ENCODE measurements at regions not wholly inside any gene's neighbourhood (a gene's known extent, or its start where the extent isn't known, plus 50 kb on each side); places are given as distances from the start of the nearest gene placed in this dataset.

GRCh38 chr3:124513610-124513997 is 216.6 kb upstream of the UMPS start:
- Histone ChIP-seq H3K4me3 (ENCODE audit: low read length) (no peak overlapping the region), H3K27me3 (ENCODE audit: insufficient read depth, low read length) (peaks cover 3% of the 10 kb centered on the region), H3K9me3 (ENCODE audit: low read depth, low read length) (no peaks in the 10 kb centered on the region), H3K4me1 (ENCODE audit: insufficient read depth, low read length) (no peaks in the 10 kb centered on the region)

- H3K9me3 ChIP-seq (ENCODE audit: low read depth, low read length): no peaks in the 10 kb centered on the region
- H3K4me3 ChIP-seq (ENCODE audit: low read length): no peak overlapping the region
- H3K27me3 ChIP-seq (ENCODE audit: insufficient read depth, low read length): peaks cover 3% of the 10 kb centered on the region
- H3K4me1 ChIP-seq (ENCODE audit: insufficient read depth, low read length): no peaks in the 10 kb centered on the region
Measured at GRCh38 chr3:124514683-124515082, 215.6 kb upstream of the UMPS start.

GRCh38 chr3:124516333-124516732 is 213.9 kb upstream of the UMPS start:
- H3K4me3 ChIP-seq (ENCODE audit: low read length): no peak overlapping the region
- H3K9me3 ChIP-seq (ENCODE audit: low read depth, low read length): no peaks in the 10 kb centered on the region
- H3K4me1 ChIP-seq (ENCODE audit: insufficient read depth, low read length): no peaks in the 10 kb centered on the region
- H3K27me3 ChIP-seq (ENCODE audit: insufficient read depth, low read length): peaks cover 3% of the 10 kb centered on the region

- H3K9me3 ChIP-seq (ENCODE audit: low read depth, low read length): no peaks in the 10 kb centered on the region
- H3K4me3 ChIP-seq (ENCODE audit: low read length): no peak overlapping the region
- H3K4me1 ChIP-seq (ENCODE audit: insufficient read depth, low read length): no peaks in the 10 kb centered on the region
- peaks cover 7% of the 10 kb centered on the region for H3K27me3 ChIP-seq (ENCODE audit: insufficient read depth, low read length)
Measured at GRCh38 chr3:124517306-124517705, 212.9 kb upstream of the UMPS start.

- H3K4me1 ChIP-seq (ENCODE audit: insufficient read depth, low read length): no peaks in the 10 kb centered on the region
- H3K9me3 ChIP-seq (ENCODE audit: low read depth, low read length): no peaks in the 10 kb centered on the region
- H3K4me3 ChIP-seq (ENCODE audit: low read length): no peak overlapping the region
- H3K27me3 ChIP-seq (ENCODE audit: insufficient read depth, low read length): peaks cover 7% of the 10 kb centered on the region
Measured at GRCh38 chr3:124518350-124518749, 211.9 kb upstream of the UMPS start.

GRCh38 chr3:124519591-124520194 is 210.6 kb upstream of the UMPS start:
- no peaks in the 10 kb centered on the region for H3K4me1 ChIP-seq (ENCODE audit: insufficient read depth, low read length)
- no peak overlapping the region for H3K4me3 ChIP-seq (ENCODE audit: low read length)
- H3K27me3 ChIP-seq (ENCODE audit: insufficient read depth, low read length): peaks cover 7% of the 10 kb centered on the region
- H3K9me3 ChIP-seq (ENCODE audit: low read depth, low read length): no peaks in the 10 kb centered on the region

- no peaks in the 10 kb centered on the region for H3K4me1 ChIP-seq (ENCODE audit: insufficient read depth, low read length)
- no peak overlapping the region for H3K4me3 ChIP-seq (ENCODE audit: low read length)
- H3K27me3 ChIP-seq (ENCODE audit: insufficient read depth, low read length): peaks cover 7% of the 10 kb centered on the region
- H3K9me3 ChIP-seq (ENCODE audit: low read depth, low read length): no peaks in the 10 kb centered on the region
Measured at GRCh38 chr3:124520970-124521369, 209.3 kb upstream of the UMPS start.

- no peaks in the 10 kb centered on the region for H3K9me3 ChIP-seq (ENCODE audit: low read depth, low read length)
- peaks cover 7% of the 10 kb centered on the region for H3K27me3 ChIP-seq (ENCODE audit: insufficient read depth, low read length)
- no peaks in the 10 kb centered on the region for H3K4me1 ChIP-seq (ENCODE audit: insufficient read depth, low read length)
- H3K4me3 ChIP-seq (ENCODE audit: low read length): no peak overlapping the region
Measured at GRCh38 chr3:124522082-124522625, 208.1 kb upstream of the UMPS start.

GRCh38 chr3:124526601-124527000 is 203.7 kb upstream of the UMPS start:
- H3K4me1 ChIP-seq (ENCODE audit: insufficient read depth, low read length): no peaks in the 10 kb centered on the region
- H3K9me3 ChIP-seq (ENCODE audit: low read depth, low read length): no peaks in the 10 kb centered on the region
- H3K27me3 ChIP-seq (ENCODE audit: insufficient read depth, low read length): peaks cover 5% of the 10 kb centered on the region
- no peak overlapping the region for H3K4me3 ChIP-seq (ENCODE audit: low read length)

- H3K4me3 ChIP-seq (ENCODE audit: low read length): no peak overlapping the region
- peaks cover 8% of the 10 kb centered on the region for H3K27me3 ChIP-seq (ENCODE audit: insufficient read depth, low read length)
- H3K9me3 ChIP-seq (ENCODE audit: low read depth, low read length): no peaks in the 10 kb centered on the region
- H3K4me1 ChIP-seq (ENCODE audit: insufficient read depth, low read length): no peaks in the 10 kb centered on the region
Measured at GRCh38 chr3:124529826-124530571, 200.3 kb upstream of the UMPS start.

GRCh38 chr3:124530916-124531315 is 199.3 kb upstream of the UMPS start:
- Histone ChIP-seq H3K27me3 (ENCODE audit: insufficient read depth, low read length) (peaks cover 8% of the 10 kb centered on the region), H3K4me3 (ENCODE audit: low read length) (no peak overlapping the region), H3K9me3 (ENCODE audit: low read depth, low read length) (no peaks in the 10 kb centered on the region), H3K4me1 (ENCODE audit: insufficient read depth, low read length) (no peaks in the 10 kb centered on the region)

GRCh38 chr3:124532071-124532470 is 198.2 kb upstream of the UMPS start:
- H3K4me3 ChIP-seq (ENCODE audit: low read length): no peak overlapping the region
- H3K9me3 ChIP-seq (ENCODE audit: low read depth, low read length): no peaks in the 10 kb centered on the region
- H3K4me1 ChIP-seq (ENCODE audit: insufficient read depth, low read length): no peaks in the 10 kb centered on the region
- peaks cover 8% of the 10 kb centered on the region for H3K27me3 ChIP-seq (ENCODE audit: insufficient read depth, low read length)

GRCh38 chr3:124535306-124535705 is 194.9 kb upstream of the UMPS start:
- H3K9me3 ChIP-seq (ENCODE audit: low read depth, low read length): no peaks in the 10 kb centered on the region
- H3K27me3 ChIP-seq (ENCODE audit: insufficient read depth, low read length): peaks cover 6% of the 10 kb centered on the region
- H3K4me3 ChIP-seq (ENCODE audit: low read length): no peak overlapping the region
- no peaks in the 10 kb centered on the region for H3K4me1 ChIP-seq (ENCODE audit: insufficient read depth, low read length)

- H3K27me3 ChIP-seq (ENCODE audit: insufficient read depth, low read length): no peaks in the 10 kb centered on the region
- no peaks in the 10 kb centered on the region for H3K9me3 ChIP-seq (ENCODE audit: low read depth, low read length)
- H3K4me3 ChIP-seq (ENCODE audit: low read length): no peak overlapping the region
- H3K4me1 ChIP-seq (ENCODE audit: insufficient read depth, low read length): no peaks in the 10 kb centered on the region
Measured at GRCh38 chr3:124540550-124541211, 189.6 kb upstream of the UMPS start.

- Histone ChIP-seq H3K9me3 (ENCODE audit: low read depth, low read length) (no peaks in the 10 kb centered on the region), H3K4me3 (ENCODE audit: low read length) (no peak overlapping the region), H3K27me3 (ENCODE audit: insufficient read depth, low read length) (no peaks in the 10 kb centered on the region), H3K4me1 (ENCODE audit: insufficient read depth, low read length) (no peaks in the 10 kb centered on the region)
Measured at GRCh38 chr3:124542214-124542869, 187.9 kb upstream of the UMPS start.

Data from mononuclear cell (primary cell).